ENCODE measurements at regions not wholly inside any gene's neighbourhood (a gene's known extent, or its start where the extent isn't known, plus 50 kb on each side); places are given as distances from the start of the nearest gene placed in this dataset.

GRCh38 chr17:77821114-77821513 is 137.4 kb upstream of the TNRC6C start:
- peaks cover 12 to 22% (median 15%) of the 10 kb centered on the region in 4 donors for H3K4me1 ChIP-seq
- no peaks in the 10 kb centered on the region for H3K27me3 ChIP-seq
- intact Hi-C loops (cut with DNase I) = no loop called here
- no peak overlapping the region for H3K27ac ChIP-seq (replicated peaks in 1 of 4)
- TF ChIP-seq, protein P1, sequence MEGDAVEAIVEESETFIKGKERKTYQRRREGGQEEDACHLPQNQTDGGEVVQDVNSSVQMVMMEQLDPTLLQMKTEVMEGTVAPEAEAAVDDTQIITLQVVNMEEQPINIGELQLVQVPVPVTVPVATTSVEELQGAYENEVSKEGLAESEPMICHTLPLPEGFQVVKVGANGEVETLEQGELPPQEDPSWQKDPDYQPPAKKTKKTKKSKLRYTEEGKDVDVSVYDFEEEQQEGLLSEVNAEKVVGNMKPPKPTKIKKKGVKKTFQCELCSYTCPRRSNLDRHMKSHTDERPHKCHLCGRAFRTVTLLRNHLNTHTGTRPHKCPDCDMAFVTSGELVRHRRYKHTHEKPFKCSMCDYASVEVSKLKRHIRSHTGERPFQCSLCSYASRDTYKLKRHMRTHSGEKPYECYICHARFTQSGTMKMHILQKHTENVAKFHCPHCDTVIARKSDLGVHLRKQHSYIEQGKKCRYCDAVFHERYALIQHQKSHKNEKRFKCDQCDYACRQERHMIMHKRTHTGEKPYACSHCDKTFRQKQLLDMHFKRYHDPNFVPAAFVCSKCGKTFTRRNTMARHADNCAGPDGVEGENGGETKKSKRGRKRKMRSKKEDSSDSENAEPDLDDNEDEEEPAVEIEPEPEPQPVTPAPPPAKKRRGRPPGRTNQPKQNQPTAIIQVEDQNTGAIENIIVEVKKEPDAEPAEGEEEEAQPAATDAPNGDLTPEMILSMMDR (IDR thresholded peaks at IDR 0.05) = no peak
- H3K36me3 ChIP-seq = no peaks in the 10 kb centered on the region
- no peak for DNase-seq (ENCODE audit: extremely low spot score)
- WGBS = 75% methylated on average over 6 of the region's 8 CpGs
- H3K4me3 ChIP-seq = no peak overlapping the region
- no peaks in the 10 kb centered on the region for H3K9me3 ChIP-seq

GRCh38 chr17:77822302-77823030 is 136.0 kb upstream of the TNRC6C start:
- Histone ChIP-seq H3K9me3 (no peaks in the 10 kb centered on the region), H3K36me3 (no peaks in the 10 kb centered on the region), H3K27ac (replicated peaks in 1 of 4) (peak overlapping the region in 1 of 4 donors; percentile 26), H3K4me3 (no peak overlapping the region), H3K27me3 (no peaks in the 10 kb centered on the region), H3K4me1 (peaks cover 12 to 22% (median 16%) of the 10 kb centered on the region in 4 donors)
- TF ChIP-seq, protein P1 (IDR thresholded peaks at IDR 0.05) = no peak
- no peak for TF ChIP-seq EP300 (IDR thresholded peaks at IDR 0.05)
- no peak for TF ChIP-seq POLR2A (IDR thresholded peaks at IDR 0.05; ENCODE audit: low read depth)
- TF ChIP-seq POLR2AphosphoS5 (IDR thresholded peaks at IDR 0.05) = no peak
- WGBS = 89% methylated on average over 19 of the region's 22 CpGs
- intact Hi-C loops (cut with DNase I) = no loop called here
- DNase-seq (ENCODE audit: extremely low spot score) = no peak

- intact Hi-C loops (cut with DNase I) = no loop called here
- no peaks in the 10 kb centered on the region for H3K9me3 ChIP-seq
- WGBS = 83% methylated on average over 11 of the region's 11 CpGs
These were observed 134.3 kb upstream of the TNRC6C start for GRCh38 chr17:77824102-77824779.

GRCh38 chr17:77824780-77825280 is 133.7 kb upstream of the TNRC6C start:
- TF ChIP-seq, protein P1 (IDR thresholded peaks at IDR 0.05) = no peak
- TF ChIP-seq EP300 (IDR thresholded peaks at IDR 0.05) (no peak), POLR2AphosphoS5 (IDR thresholded peaks at IDR 0.05) (no peak), POLR2A (IDR thresholded peaks at IDR 0.05; ENCODE audit: low read depth) (no peak)
- no peak for DNase-seq (ENCODE audit: extremely low spot score)
- intact Hi-C loops (cut with DNase I) = no loop called here

More at GRCh38 chr17:77824102-77824779, 134.3 kb upstream of the TNRC6C start:
- H3K4me3 ChIP-seq = no peak overlapping the region
- no peaks in the 10 kb centered on the region for H3K27me3 ChIP-seq
- TF ChIP-seq POLR2A (IDR thresholded peaks at IDR 0.05; ENCODE audit: low read depth) = no peak
- no peak for TF ChIP-seq EP300 (IDR thresholded peaks at IDR 0.05)
- no peak for TF ChIP-seq POLR2AphosphoS5 (IDR thresholded peaks at IDR 0.05)
- TF ChIP-seq, protein P1 (IDR thresholded peaks at IDR 0.05) = no peak
- H3K4me1 ChIP-seq = peaks cover 15 to 22% (median 20%) of the 10 kb centered on the region in 4 donors
- DNase-seq (ENCODE audit: extremely low spot score) = no peak
- H3K27ac ChIP-seq (replicated peaks in 1 of 4) = no peak overlapping the region
- no peaks in the 10 kb centered on the region for H3K36me3 ChIP-seq

More at GRCh38 chr17:77824780-77825280, 133.7 kb upstream of the TNRC6C start:
- no peaks in the 10 kb centered on the region for H3K27me3 ChIP-seq
- H3K36me3 ChIP-seq = no peaks in the 10 kb centered on the region
- no peak overlapping the region for H3K4me3 ChIP-seq
- no peaks in the 10 kb centered on the region for H3K9me3 ChIP-seq
- H3K4me1 ChIP-seq = peaks cover 21 to 28% (median 26%) of the 10 kb centered on the region in 4 donors
- no peak overlapping the region for H3K27ac ChIP-seq (replicated peaks in 1 of 4)
- 100% methylated on average over 3 of the region's 9 CpGs for WGBS
